ENCODE measurements at regions not wholly inside any gene's neighbourhood (a gene's known extent, or its start where the extent isn't known, plus 50 kb on each side); places are given as distances from the start of the nearest gene placed in this dataset.
"Not testable (repeated sequence)": the region's sequence is repeated elsewhere in the genome, so short reads cannot be mapped to it uniquely, and the experiment has no call there.

- BruUV-seq (replicated peaks) = no TSS peak
- peak overlapping the region; percentile 88 for H2AFZ ChIP-seq (ENCODE audit: low read length)
- H3K4me1 ChIP-seq (ENCODE audit: insufficient read depth, low read length, poor library complexity, severe bottlenecking) = peaks cover 24% of the 10 kb centered on the region
- peak; percentile 83 for DNase-seq (ENCODE audit: low spot score)
- H3K9me2 ChIP-seq (ENCODE audit: insufficient read depth, low read length) = no peaks in the 10 kb centered on the region
- H3K4me3 ChIP-seq (ENCODE audit: low read depth, low read length, poor library complexity, severe bottlenecking) = peak overlapping the region; percentile 26
- TF ChIP-seq CTCF (conservative IDR thresholded peaks at IDR 0.05; ENCODE audit: low read length) (no peak), EZH2phosphoT487 (IDR thresholded peaks at IDR 0.05; ENCODE audit: borderline replicate concordance, low read depth, low read length) (no peak)
- 0 out of 2 replicates have a peak, but pooled peaks cover 6% of the 10 kb centered on the region for H3K9me3 ChIP-seq (ENCODE audit: low read length)
- H4K20me1 ChIP-seq (ENCODE audit: insufficient read depth, low read length) = no peaks in the 10 kb centered on the region
- ChIA-PET POLR2A (no interaction called here), CTCF (ENCODE audit: unreplicated experiment) (no interaction called here)
- H3K36me3 ChIP-seq (ENCODE audit: insufficient read depth, low read length) = peaks cover 10% of the 10 kb centered on the region; the same call in 1 of the 2 replicates
- H3K27ac ChIP-seq (ENCODE audit: low read depth, low read length, poor library complexity, severe bottlenecking) = peak overlapping the region; percentile 93
- H3K79me2 ChIP-seq (ENCODE audit: insufficient read depth, low read depth, low read length) = no peaks in the 10 kb centered on the region
- peak overlapping the region; percentile 71 for H3K4me2 ChIP-seq (ENCODE audit: low read length)
- intact Hi-C loops (cut with micrococcal nuclease; ENCODE audit: unreplicated experiment) = no loop called here
These were observed 218.6 kb upstream of the TSPY4 start for GRCh38 chrY:9118704-9119103.

- Histone ChIP-seq H2AFZ (ENCODE audit: low read length) (peak overlapping the region; percentile 36; the same call in 1 of the 2 replicates), H3K4me1 (ENCODE audit: insufficient read depth, low read length, poor library complexity, severe bottlenecking) (peaks cover 6% of the 10 kb centered on the region), H4K20me1 (ENCODE audit: insufficient read depth, low read length) (no peaks in the 10 kb centered on the region), H3K9me2 (ENCODE audit: insufficient read depth, low read length) (no peaks in the 10 kb centered on the region), H3K4me2 (ENCODE audit: low read length) (no peak overlapping the region), H3K4me3 (ENCODE audit: low read depth, low read length, poor library complexity, severe bottlenecking) (no peak overlapping the region), H3K79me2 (ENCODE audit: insufficient read depth, low read depth, low read length) (no peaks in the 10 kb centered on the region), H3K9me3 (ENCODE audit: low read length) (no peaks in the 10 kb centered on the region), H3K27ac (ENCODE audit: low read depth, low read length, poor library complexity, severe bottlenecking) (no peak overlapping the region), H3K36me3 (ENCODE audit: insufficient read depth, low read length) (no peaks in the 10 kb centered on the region; the same call in 1 of the 2 replicates)
- peak; percentile 51 for DNase-seq (ENCODE audit: low spot score)
- TF ChIP-seq EZH2phosphoT487 (IDR thresholded peaks at IDR 0.05; ENCODE audit: borderline replicate concordance, low read depth, low read length) = no peak
- TF ChIP-seq CTCF (conservative IDR thresholded peaks at IDR 0.05; ENCODE audit: low read length) = peak; percentile 58
- CTCF ChIA-PET (ENCODE audit: unreplicated experiment) = no interaction called here
- BruUV-seq (replicated peaks) = no TSS peak
- POLR2A ChIA-PET = interaction anchor here (0.7 to 0.8 kb wide), 2 partner anchors 88 to 1190 kb away, joined by 3 read pairs; no protein-coding TSS in a partner anchor
- intact Hi-C loops (cut with micrococcal nuclease; ENCODE audit: unreplicated experiment) = no loop called here
These were observed 212.6 kb upstream of the TSPY4 start for GRCh38 chrY:9124623-9125022.

GRCh38 chrY:9126545-9126944, 210.7 kb upstream of the TSPY4 start:
- DNase-seq (ENCODE audit: low spot score) = no peak
- POLR2A ChIA-PET = no interaction called here
- Histone ChIP-seq H3K27ac (ENCODE audit: low read depth, low read length, poor library complexity, severe bottlenecking) (no peak overlapping the region), H3K4me3 (ENCODE audit: low read depth, low read length, poor library complexity, severe bottlenecking) (no peak overlapping the region), H3K4me2 (ENCODE audit: low read length) (no peak overlapping the region), H3K4me1 (ENCODE audit: insufficient read depth, low read length, poor library complexity, severe bottlenecking) (no peaks in the 10 kb centered on the region), H2AFZ (ENCODE audit: low read length) (peak overlapping the region; percentile 31; the same call in 1 of the 2 replicates), H3K9me3 (ENCODE audit: low read length) (no peaks in the 10 kb centered on the region), H4K20me1 (ENCODE audit: insufficient read depth, low read length) (no peaks in the 10 kb centered on the region), H3K79me2 (ENCODE audit: insufficient read depth, low read depth, low read length) (no peaks in the 10 kb centered on the region), H3K36me3 (ENCODE audit: insufficient read depth, low read length) (no peaks in the 10 kb centered on the region), H3K9me2 (ENCODE audit: insufficient read depth, low read length) (no peaks in the 10 kb centered on the region)
- TF ChIP-seq EZH2phosphoT487 (IDR thresholded peaks at IDR 0.05; ENCODE audit: borderline replicate concordance, low read depth, low read length) (no peak), CTCF (conservative IDR thresholded peaks at IDR 0.05; ENCODE audit: low read length) (no peak)
- intact Hi-C loops (cut with micrococcal nuclease; ENCODE audit: unreplicated experiment) = no loop called here
- CTCF ChIA-PET (ENCODE audit: unreplicated experiment) = no interaction called here
- no TSS peak for BruUV-seq (replicated peaks)

- peak overlapping the region; percentile 36; the same call in 1 of the 2 replicates for H3K4me2 ChIP-seq (ENCODE audit: low read length)
- H3K27ac ChIP-seq (ENCODE audit: low read depth, low read length, poor library complexity, severe bottlenecking); POLR2A ChIA-PET; H3K9me2 ChIP-seq (ENCODE audit: insufficient read depth, low read length); H3K36me3 ChIP-seq (ENCODE audit: insufficient read depth, low read length); H3K79me2 ChIP-seq (ENCODE audit: insufficient read depth, low read depth, low read length); H3K9me3 ChIP-seq (ENCODE audit: low read length); intact Hi-C loops (cut with micrococcal nuclease; ENCODE audit: unreplicated experiment); BruUV-seq (replicated peaks); H3K4me3 ChIP-seq (ENCODE audit: low read depth, low read length, poor library complexity, severe bottlenecking); DNase-seq (ENCODE audit: low spot score); H4K20me1 ChIP-seq (ENCODE audit: insufficient read depth, low read length); CTCF ChIA-PET (ENCODE audit: unreplicated experiment): not testable (repeated sequence)
- H2AFZ ChIP-seq (ENCODE audit: low read length) = peak overlapping the region; percentile 50; the same call in 1 of the 2 replicates
- H3K4me1 ChIP-seq (ENCODE audit: insufficient read depth, low read length, poor library complexity, severe bottlenecking) = peaks cover 20% of the 10 kb centered on the region
These were observed 193.9 kb upstream of the TSPY4 start for GRCh38 chrY:9143366-9143765.

All from OCI-LY7 (cell line).